PC-3 (cell line): ENCODE measurements at regions not wholly inside any gene's neighbourhood (a gene's known extent, or its start where the extent isn't known, plus 50 kb on each side); places are given as distances from the start of the nearest gene placed in this dataset.
"Not testable (repeated sequence)": the region's sequence is repeated elsewhere in the genome, so short reads cannot be mapped to it uniquely, and the experiment has no call there.

Source experiments
- ATAC-seq: fragments of 200-7000 bp; cut with Tn5 transposase; 2 replicates; pipeline ENCODE4 v1.9.1; 2020; ENCODE audit warnings: mild to moderate bottlenecking, moderate library complexity
- BruUV-seq: library from RNA; stranded (reverse); fragments of 400-500 nt; replicated peaks from 2 replicates; lab custom pipeline; 2021; lab: Mats Ljungman, UMichigan
- CTCF ChIA-PET: fragments of 300-600 bp; sonication (Branson Sonifier 250); formaldehyde crosslinking; loops from one replicate; lab custom pipeline; 2022; ENCODE audit warnings: antibody characterized with exemption; lab: Charles Lee
- POLR2A ChIA-PET: fragments of 300-600 bp; sonication (Branson Sonifier 250); formaldehyde crosslinking; loops from one replicate; lab custom pipeline; 2022; ENCODE audit warnings: antibody characterized with exemption; ENCODE audit not compliant: unreplicated experiment; lab: Charles Lee
- DNase-seq: peaks from one replicate; pipeline ENCODE4 v3.0.0-alpha.2; 2015
- H2AFZ ChIP-seq: fragments of 300-600 bp; sonication (generic); 2 replicates; pipeline ENCODE4 v1.6.0; 2016; ENCODE audit warnings: antibody characterized with exemption, low read length
- H3F3A ChIP-seq: fragments of 300-600 bp; sonication (generic); one replicate; pipeline ENCODE4 v1.6.0; 2017; ENCODE audit warnings: antibody characterized with exemption, low read length, control low read depth, mild to moderate bottlenecking; ENCODE audit not compliant: unreplicated experiment
- H3K27ac ChIP-seq: fragments of 300-600 bp; sonication (generic); 2 replicates; pipeline ENCODE4 v1.5.1; 2016; ENCODE audit warnings: mild to moderate bottlenecking, low read length
- H3K27me3 ChIP-seq: fragments of 300-600 bp; sonication (generic); 2 replicates; pipeline ENCODE4 v1.6.1; 2016; ENCODE audit warnings: low read length, mixed read lengths
- H3K36me3 ChIP-seq: fragments of 300-600 bp; sonication (generic); 2 replicates; pipeline ENCODE4 v1.6.1; 2016; ENCODE audit warnings: low read depth, mixed run types, low read length, mixed read lengths
- H3K4me1 ChIP-seq: fragments of 300-600 bp; sonication (generic); 2 replicates; pipeline ENCODE4 v1.5.1; 2016; ENCODE audit warnings: low read length; ENCODE audit not compliant: insufficient read depth
- H3K4me2 ChIP-seq: fragments of 300-600 bp; sonication (generic); 2 replicates; pipeline ENCODE4 v1.6.0; 2016; ENCODE audit warnings: low read length
- H3K4me3 ChIP-seq: fragments of 300-600 bp; sonication (generic); 2 replicates; pipeline ENCODE4 v1.5.1; 2016; ENCODE audit warnings: mild to moderate bottlenecking, low read length, mixed read lengths
- H3K79me2 ChIP-seq: fragments of 300-600 bp; sonication (generic); 2 replicates; pipeline ENCODE4 v1.6.1; 2017; ENCODE audit warnings: low read length, mixed read lengths
- H3K9ac ChIP-seq: fragments of 300-600 bp; sonication (generic); 2 replicates; pipeline ENCODE4 v1.6.0; 2016; ENCODE audit warnings: mild to moderate bottlenecking, low read length
- H3K9me2 ChIP-seq: fragments of 300-600 bp; sonication (generic); replicated peaks from 2 replicates; pipeline ENCODE4 v1.6.1; 2016; ENCODE audit warnings: mixed run types, low read length, mixed read lengths
- H3K9me3 ChIP-seq: fragments of 300-600 bp; sonication (generic); 2 replicates; pipeline ENCODE4 v1.6.1; 2016; ENCODE audit warnings: low read length, mixed read lengths
- H4K20me1 ChIP-seq: fragments of 300-600 bp; sonication (generic); 2 replicates; pipeline ENCODE4 v1.6.1; 2016; ENCODE audit warnings: low read length, mixed read lengths
- EZH2 ChIP-seq: fragments of 300-600 bp; sonication (generic); IDR thresholded peaks from one replicate; pipeline ENCODE4 v1.6.1; 2017; ENCODE audit warnings: antibody characterized with exemption, mild to moderate bottlenecking, low read length; ENCODE audit not compliant: unreplicated experiment
- EZH2phosphoT487 ChIP-seq: fragments of 300-600 bp; sonication (generic); IDR thresholded peaks from 2 replicates; pipeline ENCODE4 v1.6.1; 2018; ENCODE audit warnings: mild to moderate bottlenecking, antibody characterized with exemption, low read length, borderline replicate concordance
- intact Hi-C: fragments of 100-400 bp; cut with micrococcal nuclease; formaldehyde crosslinking; loops from 2 replicates; pipeline ENCODE4 v1.9.0; 2023
- TF ChIP-seq, protein P1 (sequence below): fragments of 300-600 bp; sonication (generic); conservative IDR thresholded peaks from 2 replicates; pipeline ENCODE4 v1.5.1; 2017; ENCODE audit warnings: antibody characterized with exemption, low read depth, mild to moderate bottlenecking, low read length

- Histone ChIP-seq H3K9me3 (peaks cover 22% of the 10 kb centered on the region; the same call in 1 of the 2 replicates), H4K20me1 (no peaks in the 10 kb centered on the region), H3F3A (no peaks in the 10 kb centered on the region), H2AFZ (no peak overlapping the region), H3K4me3 (no peak overlapping the region), H3K27me3 (no peaks in the 10 kb centered on the region), H3K9ac (no peak overlapping the region), H3K79me2 (no peaks in the 10 kb centered on the region), H3K27ac (no peak overlapping the region), H3K9me2 (no peaks in the 10 kb centered on the region), H3K4me1 (peaks cover 20% of the 10 kb centered on the region), H3K4me2 (no peak overlapping the region), H3K36me3 (peaks cover 3% of the 10 kb centered on the region; the same call in 1 of the 2 replicates)
- BruUV-seq, result no TSS peak
- ATAC-seq, result no peak
- TF ChIP-seq EZH2 (no peak), EZH2phosphoT487 (no peak)
- TF ChIP-seq, protein P1, sequence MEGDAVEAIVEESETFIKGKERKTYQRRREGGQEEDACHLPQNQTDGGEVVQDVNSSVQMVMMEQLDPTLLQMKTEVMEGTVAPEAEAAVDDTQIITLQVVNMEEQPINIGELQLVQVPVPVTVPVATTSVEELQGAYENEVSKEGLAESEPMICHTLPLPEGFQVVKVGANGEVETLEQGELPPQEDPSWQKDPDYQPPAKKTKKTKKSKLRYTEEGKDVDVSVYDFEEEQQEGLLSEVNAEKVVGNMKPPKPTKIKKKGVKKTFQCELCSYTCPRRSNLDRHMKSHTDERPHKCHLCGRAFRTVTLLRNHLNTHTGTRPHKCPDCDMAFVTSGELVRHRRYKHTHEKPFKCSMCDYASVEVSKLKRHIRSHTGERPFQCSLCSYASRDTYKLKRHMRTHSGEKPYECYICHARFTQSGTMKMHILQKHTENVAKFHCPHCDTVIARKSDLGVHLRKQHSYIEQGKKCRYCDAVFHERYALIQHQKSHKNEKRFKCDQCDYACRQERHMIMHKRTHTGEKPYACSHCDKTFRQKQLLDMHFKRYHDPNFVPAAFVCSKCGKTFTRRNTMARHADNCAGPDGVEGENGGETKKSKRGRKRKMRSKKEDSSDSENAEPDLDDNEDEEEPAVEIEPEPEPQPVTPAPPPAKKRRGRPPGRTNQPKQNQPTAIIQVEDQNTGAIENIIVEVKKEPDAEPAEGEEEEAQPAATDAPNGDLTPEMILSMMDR, result no peak
- CTCF ChIA-PET, result no interaction called here
- DNase-seq, result no peak
- POLR2A ChIA-PET, result no interaction called here
- intact Hi-C loops, result no loop called here
Measured at GRCh38 chr2:237238249-237238648, 152.6 kb downstream of the COPS8 start.

GRCh38 chr2:237240252-237240651 is 154.6 kb downstream of the COPS8 start:
- Histone ChIP-seq H3K4me1 (peaks cover 14% of the 10 kb centered on the region), H3K36me3 (peaks cover 3% of the 10 kb centered on the region; the same call in 1 of the 2 replicates), H3K79me2 (no peaks in the 10 kb centered on the region), H4K20me1 (no peaks in the 10 kb centered on the region), H3F3A (no peaks in the 10 kb centered on the region), H3K4me3 (no peak overlapping the region), H3K9ac (no peak overlapping the region), H3K27me3 (no peaks in the 10 kb centered on the region), H3K9me3 (peaks cover 22% of the 10 kb centered on the region; the same call in 1 of the 2 replicates), H3K4me2 (no peak overlapping the region), H3K27ac (no peak overlapping the region), H2AFZ (no peak overlapping the region), H3K9me2 (no peaks in the 10 kb centered on the region)
- DNase-seq (no peak), ATAC-seq (no peak)
- ChIA-PET CTCF (no interaction called here), POLR2A (no interaction called here)
- intact Hi-C loops, result no loop called here
- no TSS peak for BruUV-seq
- TF ChIP-seq EZH2 (no peak), EZH2phosphoT487 (no peak)
- TF ChIP-seq, protein P1, result no peak

DNA sequence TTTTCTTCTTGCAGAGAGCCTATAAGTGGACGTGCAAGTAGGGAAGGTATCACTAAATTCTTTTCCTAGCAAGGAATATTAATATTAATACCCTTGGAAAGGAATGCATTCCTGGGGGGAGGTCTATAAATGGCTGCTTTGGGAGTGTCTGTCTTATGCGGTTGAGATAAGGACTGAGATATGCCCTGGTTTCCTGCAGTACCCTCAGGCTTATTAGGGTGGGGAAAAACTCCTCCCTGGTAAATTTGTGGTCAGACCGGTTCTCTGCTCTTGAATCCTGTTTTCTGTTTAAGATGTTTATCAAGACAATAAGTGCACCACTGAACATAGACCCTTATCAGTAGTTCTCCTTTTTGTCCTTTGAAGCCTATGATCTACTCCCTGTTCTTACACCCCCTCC is 155.2 kb downstream of the COPS8 start:
- H3K4me3 ChIP-seq, H3K4me1 ChIP-seq, H4K20me1 ChIP-seq, intact Hi-C loops, H3K27me3 ChIP-seq, H3K27ac ChIP-seq, H3K79me2 ChIP-seq, H3K9ac ChIP-seq, H3K4me2 ChIP-seq, H2AFZ ChIP-seq, H3K36me3 ChIP-seq, POLR2A ChIA-PET, H3F3A ChIP-seq, H3K9me2 ChIP-seq, ATAC-seq, BruUV-seq, CTCF ChIA-PET: not testable (repeated sequence)
- DNase-seq, result peak; percentile 12
- peaks cover 22% of the 10 kb centered on the region; the same call in 1 of the 2 replicates for H3K9me3 ChIP-seq
